ENCODE measurements at regions not wholly inside any gene's neighbourhood (a gene's known extent, or its start where the extent isn't known, plus 50 kb on each side); places are given as distances from the start of the nearest gene placed in this dataset.

- DNase-seq (ENCODE audit: low spot score) = no peak
Observed at GRCh38 chr13:39968646-39969475, 313.4 kb downstream of the COG6 start.

- no peak for DNase-seq (ENCODE audit: low spot score)
Observed at GRCh38 chr13:39970177-39970846, 314.9 kb downstream of the COG6 start.

GRCh38 chr13:39971526-39971925, 316.1 kb downstream of the COG6 start:
- no peak for DNase-seq (ENCODE audit: low spot score)

- no peak for DNase-seq (ENCODE audit: low spot score)
Observed at GRCh38 chr13:39976481-39976880, 321.0 kb downstream of the COG6 start.

GRCh38 chr13:39981056-39981455, 325.6 kb downstream of the COG6 start:
- no peak for DNase-seq (ENCODE audit: low spot score)

- no peak for DNase-seq (ENCODE audit: low spot score)
Observed at GRCh38 chr13:39982745-39983144, 327.3 kb downstream of the COG6 start.

GRCh38 chr13:39985071-39985470, 329.6 kb downstream of the COG6 start:
- DNase-seq (ENCODE audit: low spot score) = no peak

- DNase-seq (ENCODE audit: low spot score) = no peak
Observed at GRCh38 chr13:39988351-39988750, 332.9 kb downstream of the COG6 start.

GRCh38 chr13:39998166-39998565, 342.7 kb downstream of the COG6 start:
- no peak for DNase-seq (ENCODE audit: low spot score)

- DNase-seq (ENCODE audit: low spot score) = no peak
Observed at GRCh38 chr13:40002016-40002415, 346.6 kb downstream of the COG6 start.

GRCh38 chr13:40013554-40013953, 358.1 kb downstream of the COG6 start:
- no peak for DNase-seq (ENCODE audit: low spot score)

- DNase-seq (ENCODE audit: low spot score) = no peak
Observed at GRCh38 chr13:40016953-40017660, 361.6 kb downstream of the COG6 start.

- DNase-seq (ENCODE audit: low spot score) = no peak
Observed at GRCh38 chr13:40017662-40018262, 362.3 kb downstream of the COG6 start.

GRCh38 chr13:40023595-40024203, 368.2 kb downstream of the COG6 start:
- DNase-seq (ENCODE audit: low spot score) = no peak

GRCh38 chr13:40024204-40024966, 368.9 kb downstream of the COG6 start:
- no peak for DNase-seq (ENCODE audit: low spot score)

- no peak for DNase-seq (ENCODE audit: low spot score)
Observed at GRCh38 chr13:40024967-40025714, 369.7 kb downstream of the COG6 start.

- DNase-seq (ENCODE audit: low spot score) = no peak
Observed at GRCh38 chr13:40026174-40026585, 370.7 kb downstream of the COG6 start.

GRCh38 chr13:40026741-40027140, 371.3 kb downstream of the COG6 start:
- no peak for DNase-seq (ENCODE audit: low spot score)

GRCh38 chr13:40028446-40028845, 373.0 kb downstream of the COG6 start:
- no peak for DNase-seq (ENCODE audit: low spot score)

GRCh38 chr13:40031031-40031430, 375.6 kb downstream of the COG6 start:
- DNase-seq (ENCODE audit: low spot score) = peak; percentile 50

GRCh38 chr13:40039061-40039460, 383.6 kb downstream of the COG6 start:
- no peak for DNase-seq (ENCODE audit: low spot score)
